Esophagus squamous epithelium (tissue), 4 donors: ENCODE measurements at regions not wholly inside any gene's neighbourhood (a gene's known extent, or its start where the extent isn't known, plus 50 kb on each side); places are given as distances from the start of the nearest gene placed in this dataset.

Source experiments
- POLR2A ChIP-seq, 4 donors: fragments of 450-650 bp; IDR thresholded peaks; one replicate each; pipeline ENCODE4 v1.6.1; 2017; ENCODE audit warnings: antibody characterized with exemption in 4 of 4, mild to moderate bottlenecking in 4 of 4, moderate library complexity in 3 of 4
- TF ChIP-seq, protein P1 (sequence below), 6 experiments: fragments of 450-650 bp in 4 of 6; fragments of 200-600 bp in 2 of 6; sonication (generic) in 2 of 6; IDR thresholded peaks; one replicate each; pipeline ENCODE4 v1.5.1; 2016 to 2019; ENCODE audit warnings: antibody characterized with exemption in 6 of 6, mild to moderate bottlenecking in 4 of 6, moderate library complexity in 4 of 6

DNA sequence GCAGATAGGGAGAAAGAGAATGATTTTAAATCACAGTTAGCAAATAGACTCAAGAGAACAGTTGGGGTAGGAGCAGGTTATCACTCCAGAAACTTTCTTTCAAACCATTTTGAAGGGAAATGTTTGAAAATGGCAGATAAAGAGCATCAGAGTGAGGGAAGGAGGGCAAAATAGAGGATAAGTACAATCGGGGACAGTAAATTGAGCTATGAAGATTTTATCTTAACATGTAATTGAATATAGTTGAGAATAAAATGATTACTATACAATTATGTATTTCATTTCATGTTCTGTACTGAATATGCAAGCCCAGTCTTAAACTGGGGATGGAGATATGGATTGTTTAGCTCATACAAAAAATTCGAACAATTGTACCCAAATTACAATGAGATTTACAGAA is 54.0 kb downstream of the MAP10 start:
- TF ChIP-seq, protein P1, sequence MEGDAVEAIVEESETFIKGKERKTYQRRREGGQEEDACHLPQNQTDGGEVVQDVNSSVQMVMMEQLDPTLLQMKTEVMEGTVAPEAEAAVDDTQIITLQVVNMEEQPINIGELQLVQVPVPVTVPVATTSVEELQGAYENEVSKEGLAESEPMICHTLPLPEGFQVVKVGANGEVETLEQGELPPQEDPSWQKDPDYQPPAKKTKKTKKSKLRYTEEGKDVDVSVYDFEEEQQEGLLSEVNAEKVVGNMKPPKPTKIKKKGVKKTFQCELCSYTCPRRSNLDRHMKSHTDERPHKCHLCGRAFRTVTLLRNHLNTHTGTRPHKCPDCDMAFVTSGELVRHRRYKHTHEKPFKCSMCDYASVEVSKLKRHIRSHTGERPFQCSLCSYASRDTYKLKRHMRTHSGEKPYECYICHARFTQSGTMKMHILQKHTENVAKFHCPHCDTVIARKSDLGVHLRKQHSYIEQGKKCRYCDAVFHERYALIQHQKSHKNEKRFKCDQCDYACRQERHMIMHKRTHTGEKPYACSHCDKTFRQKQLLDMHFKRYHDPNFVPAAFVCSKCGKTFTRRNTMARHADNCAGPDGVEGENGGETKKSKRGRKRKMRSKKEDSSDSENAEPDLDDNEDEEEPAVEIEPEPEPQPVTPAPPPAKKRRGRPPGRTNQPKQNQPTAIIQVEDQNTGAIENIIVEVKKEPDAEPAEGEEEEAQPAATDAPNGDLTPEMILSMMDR (IDR thresholded peaks at IDR 0.05) = no peak
- no peak for TF ChIP-seq POLR2A (IDR thresholded peaks at IDR 0.05)
